OCI-LY7 (cell line): ENCODE measurements at regions not wholly inside any gene's neighbourhood (a gene's known extent, or its start where the extent isn't known, plus 50 kb on each side); places are given as distances from the start of the nearest gene placed in this dataset.
A peak's percentile ranks its signal among the peaks of the same experiment; 100 is the strongest.

Experiments used
- BruUV-seq: library from RNA; stranded (reverse); fragments of 400-500 nt; replicated peaks from 2 replicates; lab custom pipeline; 2021; lab: Mats Ljungman, UMichigan
- CTCF ChIA-PET: fragments of 300-600 bp; sonication (Branson Sonifier 250); formaldehyde crosslinking; loops from one replicate; lab custom pipeline; 2022; ENCODE audit warnings: antibody characterized with exemption; ENCODE audit not compliant: unreplicated experiment; lab: Charles Lee
- POLR2A ChIA-PET: fragments of 300-600 bp; sonication (Branson Sonifier 250); formaldehyde crosslinking; loops from one replicate; lab custom pipeline; 2022; ENCODE audit warnings: antibody characterized with exemption; lab: Charles Lee
- DNase-seq: peaks from one replicate; pipeline ENCODE4 v3.0.0-alpha.2; 2015; ENCODE audit warnings: low spot score
- H2AFZ ChIP-seq: fragments of 200-600 bp; sonication (generic), shearing (Covaris generic); 2 replicates; pipeline ENCODE4 v1.6.1; 2014; ENCODE audit warnings: mild to moderate bottlenecking, antibody characterized with exemption, low read length, moderate library complexity
- H3K27ac ChIP-seq: fragments of 200-600 bp; sonication (generic); 2 replicates; pipeline ENCODE4 v1.5.1; 2014; ENCODE audit warnings: mixed run types, low read depth, mild to moderate bottlenecking, moderate library complexity, low read length, inconsistent platforms; ENCODE audit not compliant: poor library complexity, severe bottlenecking
- H3K36me3 ChIP-seq: fragments of 200-600 bp; sonication (generic); 2 replicates; pipeline ENCODE4 v1.6.1; 2014; ENCODE audit warnings: mild to moderate bottlenecking, antibody characterized with exemption, low read length, moderate library complexity, mixed read lengths; ENCODE audit not compliant: insufficient read depth
- H3K4me1 ChIP-seq: fragments of 200-600 bp; sonication (generic); 2 replicates; pipeline ENCODE4 v1.5.1; 2014; ENCODE audit warnings: mild to moderate bottlenecking, low read length; ENCODE audit not compliant: insufficient read depth, poor library complexity, severe bottlenecking
- H3K4me2 ChIP-seq: fragments of 200-600 bp; sonication (generic); 2 replicates; pipeline ENCODE4 v1.6.1; 2014; ENCODE audit warnings: mild to moderate bottlenecking, low read length
- H3K4me3 ChIP-seq: fragments of 200-600 bp; sonication (generic); 2 replicates; pipeline ENCODE4 v1.5.1; 2014; ENCODE audit warnings: mild to moderate bottlenecking, low read depth, low read length; ENCODE audit not compliant: poor library complexity, severe bottlenecking
- H3K79me2 ChIP-seq: fragments of 200-600 bp; sonication (generic); 2 replicates; pipeline ENCODE4 v1.6.1; 2016; ENCODE audit warnings: low read depth, mild to moderate bottlenecking, low read length, moderate library complexity, mixed read lengths; ENCODE audit not compliant: insufficient read depth
- H3K9me2 ChIP-seq: fragments of 200-600 bp; sonication (generic); 2 replicates; pipeline ENCODE4 v1.6.1; 2016; ENCODE audit warnings: mild to moderate bottlenecking, low read length, mixed read lengths; ENCODE audit not compliant: insufficient read depth
- H3K9me3 ChIP-seq: fragments of 200-600 bp; sonication (generic); 2 replicates; pipeline ENCODE4 v1.6.1; 2014; ENCODE audit warnings: mild to moderate bottlenecking, mixed run types, low read length, mixed read lengths
- H4K20me1 ChIP-seq: fragments of 200-600 bp; sonication (generic); 2 replicates; pipeline ENCODE4 v1.6.1; 2014; ENCODE audit warnings: mild to moderate bottlenecking, antibody characterized with exemption, low read length, moderate library complexity, mixed read lengths; ENCODE audit not compliant: insufficient read depth
- EZH2phosphoT487 ChIP-seq: fragments of 200-600 bp; sonication (generic); IDR thresholded peaks from 2 replicates; pipeline ENCODE4 v1.6.1; 2018; ENCODE audit warnings: low read depth, borderline replicate concordance, mild to moderate bottlenecking, mixed run types, antibody characterized with exemption, low read length, moderate library complexity, mixed read lengths
- intact Hi-C: fragments of 100-400 bp; cut with micrococcal nuclease; formaldehyde crosslinking; loops from one replicate; pipeline ENCODE4 v1.10.0; 2022; ENCODE audit not compliant: unreplicated experiment
- TF ChIP-seq, protein P1 (sequence below): fragments of 200-600 bp; sonication (generic); conservative IDR thresholded peaks from 2 replicates; pipeline ENCODE4 v1.5.1; 2014; ENCODE audit warnings: mild to moderate bottlenecking, antibody characterized with exemption, low read length, moderate library complexity, mixed read lengths

DNA sequence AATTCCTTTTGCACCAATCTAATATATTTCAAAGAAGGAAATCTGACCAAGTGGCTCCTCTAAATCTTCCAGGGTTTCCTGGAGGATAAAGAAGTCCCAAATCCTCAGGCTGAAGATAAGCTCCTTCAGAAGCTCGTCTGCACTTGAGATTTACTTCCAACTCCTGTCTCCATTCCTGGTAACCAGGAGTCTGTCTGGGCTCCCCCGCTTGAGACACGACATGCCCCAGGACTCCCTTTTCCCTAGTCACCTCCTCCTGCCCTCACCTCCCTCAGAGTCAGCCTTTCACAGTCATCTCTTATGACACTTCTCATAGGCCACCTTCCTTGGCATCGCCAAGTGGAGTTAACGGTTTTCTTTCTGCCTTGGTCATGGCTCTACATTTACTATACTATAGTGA, 103.4 kb upstream of the NEDD9 start:
- no TSS peak for BruUV-seq
- H3K4me2 ChIP-seq: no peak overlapping the region
- H4K20me1 ChIP-seq: no peaks in the 10 kb centered on the region
- CTCF ChIA-PET: no interaction called here
- no peak for DNase-seq
- H3K9me3 ChIP-seq: no peaks in the 10 kb centered on the region
- POLR2A ChIA-PET: interaction anchor here (1.1 kb wide), 1 partner anchor 12 kb away, joined by 3 read pairs; no protein-coding TSS in a partner anchor
- H2AFZ ChIP-seq: no peak overlapping the region
- TF ChIP-seq, protein P1, sequence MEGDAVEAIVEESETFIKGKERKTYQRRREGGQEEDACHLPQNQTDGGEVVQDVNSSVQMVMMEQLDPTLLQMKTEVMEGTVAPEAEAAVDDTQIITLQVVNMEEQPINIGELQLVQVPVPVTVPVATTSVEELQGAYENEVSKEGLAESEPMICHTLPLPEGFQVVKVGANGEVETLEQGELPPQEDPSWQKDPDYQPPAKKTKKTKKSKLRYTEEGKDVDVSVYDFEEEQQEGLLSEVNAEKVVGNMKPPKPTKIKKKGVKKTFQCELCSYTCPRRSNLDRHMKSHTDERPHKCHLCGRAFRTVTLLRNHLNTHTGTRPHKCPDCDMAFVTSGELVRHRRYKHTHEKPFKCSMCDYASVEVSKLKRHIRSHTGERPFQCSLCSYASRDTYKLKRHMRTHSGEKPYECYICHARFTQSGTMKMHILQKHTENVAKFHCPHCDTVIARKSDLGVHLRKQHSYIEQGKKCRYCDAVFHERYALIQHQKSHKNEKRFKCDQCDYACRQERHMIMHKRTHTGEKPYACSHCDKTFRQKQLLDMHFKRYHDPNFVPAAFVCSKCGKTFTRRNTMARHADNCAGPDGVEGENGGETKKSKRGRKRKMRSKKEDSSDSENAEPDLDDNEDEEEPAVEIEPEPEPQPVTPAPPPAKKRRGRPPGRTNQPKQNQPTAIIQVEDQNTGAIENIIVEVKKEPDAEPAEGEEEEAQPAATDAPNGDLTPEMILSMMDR: no peak
- no peak for TF ChIP-seq EZH2phosphoT487
- H3K9me2 ChIP-seq: no peaks in the 10 kb centered on the region
- H3K79me2 ChIP-seq: no peaks in the 10 kb centered on the region
- intact Hi-C loops: no loop called here
- H3K36me3 ChIP-seq: no peaks in the 10 kb centered on the region
- H3K4me3 ChIP-seq: no peak overlapping the region
- no peak overlapping the region for H3K27ac ChIP-seq
- peaks cover 27% of the 10 kb centered on the region for H3K4me1 ChIP-seq

DNA sequence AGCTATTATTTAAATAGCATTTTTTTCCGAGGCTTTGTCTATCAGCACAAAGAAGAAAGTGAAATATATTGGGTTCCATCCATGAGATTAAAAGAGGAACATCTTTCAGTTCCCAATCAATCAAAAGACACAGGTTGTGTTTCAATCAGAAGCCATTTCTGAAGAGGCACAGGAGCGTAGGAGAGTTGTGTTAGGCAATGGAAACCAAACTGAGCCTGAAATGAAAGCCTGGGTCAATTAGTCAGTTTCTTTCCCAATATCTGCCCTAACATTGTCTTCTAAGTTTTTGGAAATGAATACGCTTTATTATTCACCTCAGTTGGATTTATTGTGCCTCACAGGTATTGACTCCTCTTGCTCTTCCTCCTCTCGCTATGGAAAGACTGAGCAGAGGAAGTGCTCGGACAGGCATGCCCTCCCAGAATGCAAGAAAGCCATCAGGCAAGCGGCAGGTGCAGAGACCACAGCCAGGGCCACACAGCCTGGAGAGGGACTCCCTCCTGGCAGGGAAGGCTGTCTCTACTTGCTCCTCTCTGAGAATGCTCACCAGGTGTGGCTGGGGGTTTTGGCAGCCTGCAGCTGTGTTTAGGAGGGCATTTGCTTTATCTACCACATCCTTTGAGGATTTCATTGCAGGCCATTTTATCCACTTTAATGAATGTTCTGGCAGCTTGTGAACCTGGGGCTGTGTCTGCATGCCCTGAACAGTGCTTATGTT, 100.8 kb upstream of the NEDD9 start:
- H3K4me1 ChIP-seq: peaks cover 34% of the 10 kb centered on the region
- no peaks in the 10 kb centered on the region for H3K9me3 ChIP-seq
- peak; percentile 59 for DNase-seq
- TF ChIP-seq, protein P1: no peak
- TF ChIP-seq EZH2phosphoT487: no peak
- no peak overlapping the region for H2AFZ ChIP-seq
- no peaks in the 10 kb centered on the region for H3K9me2 ChIP-seq
- H4K20me1 ChIP-seq: no peaks in the 10 kb centered on the region
- H3K4me2 ChIP-seq: peak overlapping the region; percentile 27
- H3K27ac ChIP-seq: no peak overlapping the region
- CTCF ChIA-PET: interaction anchor here (0.6 kb wide), 1 partner anchor 178 kb away, joined by 3 read pairs; no protein-coding TSS in a partner anchor
- BruUV-seq: no TSS peak
- POLR2A ChIA-PET: interaction anchor here (0.6 to 1.6 kb wide), 3 partner anchors 14 to 144 kb away, joined by 3 to 7 read pairs (median 3); no protein-coding TSS in a partner anchor
- no peaks in the 10 kb centered on the region for H3K79me2 ChIP-seq
- H3K4me3 ChIP-seq: no peak overlapping the region
- no peaks in the 10 kb centered on the region for H3K36me3 ChIP-seq
- intact Hi-C loops: loop anchor here (2.0 to 5.0 kb wide), 2 partner anchors 49 to 128 kb away; no protein-coding TSS in a partner anchor

DNA sequence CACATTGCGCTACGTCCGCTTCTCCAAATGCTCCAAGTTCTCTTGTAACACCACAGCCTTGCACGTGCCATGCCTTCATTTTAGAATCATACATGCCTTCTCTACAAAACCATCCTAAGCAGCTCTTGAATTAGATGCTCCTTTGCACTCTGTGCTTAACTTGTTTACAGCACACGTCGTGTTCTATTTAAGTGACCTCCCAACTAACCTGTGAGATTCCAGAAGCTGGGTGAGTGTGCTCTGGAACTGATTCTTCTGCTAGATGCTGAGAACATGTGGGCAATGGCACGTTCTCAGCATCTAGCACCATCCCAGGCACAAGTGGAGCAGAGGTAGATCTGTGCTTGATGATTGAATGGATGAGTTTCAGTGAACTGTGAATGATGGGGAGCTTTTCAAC, 100.0 kb upstream of the NEDD9 start:
- Histone ChIP-seq H3K4me2 (no peak overlapping the region), H4K20me1 (no peaks in the 10 kb centered on the region), H3K79me2 (no peaks in the 10 kb centered on the region), H3K4me3 (no peak overlapping the region), H3K9me3 (no peaks in the 10 kb centered on the region), H3K36me3 (no peaks in the 10 kb centered on the region), H3K27ac (no peak overlapping the region), H3K9me2 (no peaks in the 10 kb centered on the region), H2AFZ (no peak overlapping the region), H3K4me1 (peaks cover 34% of the 10 kb centered on the region)
- BruUV-seq: no TSS peak
- intact Hi-C loops: loop anchor here (2.0 to 5.0 kb wide), 2 partner anchors 50 to 128 kb away; no protein-coding TSS in a partner anchor
- POLR2A ChIA-PET: interaction anchor here (1.6 kb wide), 1 partner anchor 15 kb away, joined by 7 read pairs; no protein-coding TSS in a partner anchor
- CTCF ChIA-PET: no interaction called here
- TF ChIP-seq EZH2phosphoT487: no peak
- TF ChIP-seq, protein P1: no peak
- DNase-seq: no peak
